ENCODE measurements at regions not wholly inside any gene's neighbourhood (a gene's known extent, or its start where the extent isn't known, plus 50 kb on each side); places are given as distances from the start of the nearest gene placed in this dataset.

DNA sequence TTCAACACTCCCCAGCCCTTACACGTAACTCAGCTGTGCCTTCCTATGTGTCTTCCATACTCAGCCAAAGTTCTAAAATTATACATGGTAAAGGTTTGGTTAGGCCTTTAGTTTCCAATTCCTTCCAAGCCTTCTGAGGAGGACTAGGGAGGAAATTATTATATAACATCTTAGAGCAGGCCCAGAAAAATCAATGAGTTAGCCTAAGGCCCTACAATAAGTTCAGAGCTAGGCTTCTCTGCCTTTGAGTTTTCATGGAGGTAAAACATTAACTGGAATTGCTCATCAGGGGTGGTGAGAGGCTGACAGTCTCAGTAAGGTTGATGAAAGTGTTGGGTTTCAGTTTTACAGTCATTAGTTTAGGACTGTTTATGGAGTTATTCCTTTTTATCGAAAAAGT, 286.0 kb downstream of the ADGB start:
- no peak for TF ChIP-seq ZNF384 (IDR thresholded peaks at IDR 0.05)
- TF ChIP-seq PKNOX1 (IDR thresholded peaks at IDR 0.05) = no peak
- no peak for TF ChIP-seq LEF1 (IDR thresholded peaks at IDR 0.05; ENCODE audit: borderline replicate concordance)
- no peak for TF ChIP-seq SP1 (IDR thresholded peaks at IDR 0.05)
- TF ChIP-seq BHLHE40 (IDR thresholded peaks at IDR 0.05; ENCODE audit: borderline replicate concordance) = no peak
- no peak for TF ChIP-seq ARNT (IDR thresholded peaks at IDR 0.05)
- no peak for TF ChIP-seq HDGF (IDR thresholded peaks at IDR 0.05; ENCODE audit: borderline replicate concordance)
- TF ChIP-seq ELF4 (IDR thresholded peaks at IDR 0.05) = no peak
- no peak for TF ChIP-seq SUZ12 (IDR thresholded peaks at IDR 0.05)
- TF ChIP-seq FOXM1 (IDR thresholded peaks at IDR 0.05; ENCODE audit: borderline replicate concordance) = no peak
- TF ChIP-seq FOXA1 (IDR thresholded peaks at IDR 0.05) = no peak
- no peak for TF ChIP-seq CTBP1 (IDR thresholded peaks at IDR 0.05; ENCODE audit: borderline replicate concordance)

Measured in HEK293T (cell line).